Osteocyte (in vitro differentiated cells): ENCODE measurements at regions not wholly inside any gene's neighbourhood (a gene's known extent, or its start where the extent isn't known, plus 50 kb on each side); places are given as distances from the start of the nearest gene placed in this dataset.

Experiments
- DNase-seq: peaks from one replicate; pipeline ENCODE4 v3.0.0; 2021; ENCODE audit warnings: mixed read lengths; ENCODE audit not compliant: unreplicated experiment; ENCODE audit errors: extremely low spot score
- H3K27ac Mint-ChIP-seq: one replicate; pipeline ENCODE4 v1.8.0; 2021; ENCODE audit warnings: mild to moderate bottlenecking, mixed read lengths; ENCODE audit not compliant: unreplicated experiment
- H3K27me3 Mint-ChIP-seq: one replicate; pipeline ENCODE4 v1.8.0; 2021; ENCODE audit warnings: mixed read lengths; ENCODE audit not compliant: unreplicated experiment
- H3K36me3 Mint-ChIP-seq: one replicate; pipeline ENCODE4 v1.8.0; 2021; ENCODE audit warnings: mixed read lengths; ENCODE audit not compliant: unreplicated experiment
- H3K4me1 Mint-ChIP-seq: one replicate; pipeline ENCODE4 v1.8.0; 2021; ENCODE audit warnings: mixed read lengths; ENCODE audit not compliant: unreplicated experiment
- H3K4me3 Mint-ChIP-seq: one replicate; pipeline ENCODE4 v1.8.0; 2021; ENCODE audit warnings: mild to moderate bottlenecking, moderate library complexity, mixed read lengths; ENCODE audit not compliant: unreplicated experiment
- H3K9me3 Mint-ChIP-seq: one replicate; pipeline ENCODE4 v1.8.0; 2021; ENCODE audit warnings: mixed read lengths; ENCODE audit not compliant: unreplicated experiment
- CTCF ChIP-seq: fragments of 200-600 bp; sonication (generic); IDR thresholded peaks from 2 replicates; pipeline ENCODE4 v1.5.0; 2021; ENCODE audit warnings: antibody characterized with exemption, mild to moderate bottlenecking, moderate library complexity

- no peak for DNase-seq
- no peak for TF ChIP-seq CTCF
- no peaks in the 10 kb centered on the region for H3K4me1 Mint-ChIP-seq
- no peak overlapping the region for H3K27ac Mint-ChIP-seq
- no peak overlapping the region for H3K4me3 Mint-ChIP-seq
- no peaks in the 10 kb centered on the region for H3K27me3 Mint-ChIP-seq
- H3K36me3 Mint-ChIP-seq, result no peaks in the 10 kb centered on the region
- no peaks in the 10 kb centered on the region for H3K9me3 Mint-ChIP-seq
Measured at GRCh38 chr16:16923479-16923878, 544.5 kb downstream of the NPIPA7 start.

- no peak for DNase-seq
- Mint-ChIP-seq H3K27me3 (no peaks in the 10 kb centered on the region), H3K4me3 (no peak overlapping the region), H3K27ac (no peak overlapping the region), H3K9me3 (no peaks in the 10 kb centered on the region), H3K4me1 (no peaks in the 10 kb centered on the region), H3K36me3 (no peaks in the 10 kb centered on the region)
- TF ChIP-seq CTCF, result no peak
Measured at GRCh38 chr16:16924613-16925012, 545.7 kb downstream of the NPIPA7 start.

GRCh38 chr16:16925432-16925831, 545.3 kb downstream of the XYLT1 start:
- TF ChIP-seq CTCF, result no peak
- no peaks in the 10 kb centered on the region for H3K36me3 Mint-ChIP-seq
- no peak overlapping the region for H3K27ac Mint-ChIP-seq
- no peaks in the 10 kb centered on the region for H3K9me3 Mint-ChIP-seq
- no peak overlapping the region for H3K4me3 Mint-ChIP-seq
- H3K4me1 Mint-ChIP-seq, result no peaks in the 10 kb centered on the region
- H3K27me3 Mint-ChIP-seq, result no peaks in the 10 kb centered on the region
- DNase-seq, result no peak

GRCh38 chr16:16928532-16929109, 542.1 kb downstream of the XYLT1 start:
- H3K27ac Mint-ChIP-seq, result no peak overlapping the region
- no peaks in the 10 kb centered on the region for H3K9me3 Mint-ChIP-seq
- no peaks in the 10 kb centered on the region for H3K36me3 Mint-ChIP-seq
- no peak overlapping the region for H3K4me3 Mint-ChIP-seq
- TF ChIP-seq CTCF, result no peak
- no peak for DNase-seq
- no peaks in the 10 kb centered on the region for H3K4me1 Mint-ChIP-seq
- no peaks in the 10 kb centered on the region for H3K27me3 Mint-ChIP-seq

GRCh38 chr16:16930309-16931000, 540.3 kb downstream of the XYLT1 start:
- Mint-ChIP-seq H3K36me3 (no peaks in the 10 kb centered on the region), H3K9me3 (no peaks in the 10 kb centered on the region), H3K27ac (no peak overlapping the region), H3K4me3 (no peak overlapping the region), H3K27me3 (no peaks in the 10 kb centered on the region), H3K4me1 (no peaks in the 10 kb centered on the region)
- no peak for TF ChIP-seq CTCF
- no peak for DNase-seq
